ENCODE measurements at regions not wholly inside any gene's neighbourhood (a gene's known extent, or its start where the extent isn't known, plus 50 kb on each side); places are given as distances from the start of the nearest gene placed in this dataset.

- no peaks in the 10 kb centered on the region for H3K4me1 ChIP-seq
- intact Hi-C loops (cut with DNase I), result no loop called here
- no peak for DNase-seq
- 86% methylated on average over 1 of the region's 1 CpG for WGBS (ENCODE audit: insufficient coverage, low coverage, low lambda C conversion rate, missing lambda C conversion rate)
- no peak for TF ChIP-seq CTCF (IDR thresholded peaks at IDR 0.05)
- TF ChIP-seq POLR2A (IDR thresholded peaks at IDR 0.05), result no peak
- no peaks in the 10 kb centered on the region for H3K27me3 ChIP-seq
- no peaks in the 10 kb centered on the region for H3K36me3 ChIP-seq
- H3K4me3 ChIP-seq, result no peak overlapping the region
- H3K27ac ChIP-seq, result no peak overlapping the region
- no peaks in the 10 kb centered on the region for H3K9me3 ChIP-seq
- no peak for ATAC-seq
Observed at GRCh38 chr7:4513450-4513849, 168.6 kb upstream of the FOXK1 start.

GRCh38 chr7:4519819-4520520 is 162.1 kb upstream of the FOXK1 start:
- Histone ChIP-seq H3K27ac (no peak overlapping the region), H3K27me3 (no peaks in the 10 kb centered on the region), H3K4me3 (no peak overlapping the region), H3K4me1 (no peaks in the 10 kb centered on the region), H3K36me3 (no peaks in the 10 kb centered on the region), H3K9me3 (no peaks in the 10 kb centered on the region)
- intact Hi-C loops (cut with DNase I), result no loop called here
- TF ChIP-seq POLR2A (IDR thresholded peaks at IDR 0.05), result no peak
- no peak for ATAC-seq
- WGBS (ENCODE audit: insufficient coverage, low coverage, low lambda C conversion rate, missing lambda C conversion rate), result 39% methylated on average over 3 of the region's 7 CpGs
- no peak for DNase-seq

GRCh38 chr7:4523219-4523618 is 158.9 kb upstream of the FOXK1 start:
- no peak for ATAC-seq
- no peaks in the 10 kb centered on the region for H3K36me3 ChIP-seq
- TF ChIP-seq POLR2A (IDR thresholded peaks at IDR 0.05), result no peak
- TF ChIP-seq CTCF (IDR thresholded peaks at IDR 0.05), result no peak
- H3K27ac ChIP-seq, result no peak overlapping the region
- intact Hi-C loops (cut with DNase I), result no loop called here
- no peaks in the 10 kb centered on the region for H3K9me3 ChIP-seq
- H3K4me1 ChIP-seq, result no peaks in the 10 kb centered on the region
- no peak overlapping the region for H3K4me3 ChIP-seq
- no peak for DNase-seq
- H3K27me3 ChIP-seq, result no peaks in the 10 kb centered on the region

- no peak overlapping the region for H3K4me3 ChIP-seq
- ATAC-seq (no peak), DNase-seq (no peak)
- no peaks in the 10 kb centered on the region for H3K9me3 ChIP-seq
- no peak overlapping the region for H3K27ac ChIP-seq
- H3K36me3 ChIP-seq, result no peaks in the 10 kb centered on the region
- no peaks in the 10 kb centered on the region for H3K27me3 ChIP-seq
- H3K4me1 ChIP-seq, result no peaks in the 10 kb centered on the region
- intact Hi-C loops (cut with DNase I), result no loop called here
- no peak for TF ChIP-seq CTCF (IDR thresholded peaks at IDR 0.05)
- no peak for TF ChIP-seq POLR2A (IDR thresholded peaks at IDR 0.05)
- WGBS (ENCODE audit: insufficient coverage, low coverage, low lambda C conversion rate, missing lambda C conversion rate), result 42% methylated on average over 6 of the region's 6 CpGs
Observed at GRCh38 chr7:4523873-4524272, 158.2 kb upstream of the FOXK1 start.

- WGBS (ENCODE audit: insufficient coverage, low coverage, low lambda C conversion rate, missing lambda C conversion rate), result 18% methylated on average over 3 of the region's 3 CpGs
- DNase-seq (no peak), ATAC-seq (no peak)
- TF ChIP-seq CTCF (IDR thresholded peaks at IDR 0.05) (no peak), POLR2A (IDR thresholded peaks at IDR 0.05) (no peak)
- Histone ChIP-seq H3K36me3 (no peaks in the 10 kb centered on the region), H3K27me3 (no peaks in the 10 kb centered on the region), H3K27ac (no peak overlapping the region), H3K4me3 (no peak overlapping the region), H3K9me3 (no peaks in the 10 kb centered on the region), H3K4me1 (no peaks in the 10 kb centered on the region)
- intact Hi-C loops (cut with DNase I), result no loop called here
Observed at GRCh38 chr7:4525884-4526283, 156.2 kb upstream of the FOXK1 start.
